GM10266 (cell line): ENCODE measurements at regions not wholly inside any gene's neighbourhood (a gene's known extent, or its start where the extent isn't known, plus 50 kb on each side); places are given as distances from the start of the nearest gene placed in this dataset.
"Not testable (repeated sequence)": the region's sequence is repeated elsewhere in the genome, so short reads cannot be mapped to it uniquely, and the experiment has no call there.

Experiments used
- DNase-seq: peaks from one replicate; pipeline ENCODE4 v3.0.0; 2012; ENCODE audit errors: extremely low spot score
- CTCF ChIP-seq: IDR thresholded peaks from 2 replicates; pipeline ENCODE4 v1.5.1; 2012; ENCODE audit warnings: mild to moderate bottlenecking, low read depth; ENCODE audit not compliant: control insufficient read depth, insufficient read depth; ENCODE audit errors: missing control alignments

- TF ChIP-seq CTCF: no peak
- DNase-seq: no peak
Observed at GRCh38 chr4:116001291-116001690, 887.9 kb upstream of the NDST4 start.

- TF ChIP-seq CTCF: no peak
- DNase-seq: no peak
Observed at GRCh38 chr4:115986573-115986972, 873.2 kb upstream of the NDST4 start.

GRCh38 chr4:115975421-115976001 is 862.1 kb upstream of the NDST4 start:
- DNase-seq: not testable (repeated sequence)

- DNase-seq: no peak
- TF ChIP-seq CTCF: no peak
Observed at GRCh38 chr4:115973768-115974167, 860.3 kb upstream of the NDST4 start.

GRCh38 chr4:115972967-115973366 is 859.5 kb upstream of the NDST4 start:
- TF ChIP-seq CTCF: no peak
- DNase-seq: no peak

GRCh38 chr4:115970859-115971258 is 857.4 kb upstream of the NDST4 start:
- no peak for DNase-seq
- TF ChIP-seq CTCF: no peak

GRCh38 chr4:115969756-115970155 is 856.3 kb upstream of the NDST4 start:
- no peak for DNase-seq
- TF ChIP-seq CTCF: no peak

GRCh38 chr4:115965588-115965987 is 852.2 kb upstream of the NDST4 start:
- no peak for DNase-seq
- TF ChIP-seq CTCF: no peak

GRCh38 chr4:115956054-115956796 is 842.8 kb upstream of the NDST4 start:
- not testable (repeated sequence) for DNase-seq
